Panc1 (cell line): ENCODE measurements at regions not wholly inside any gene's neighbourhood (a gene's known extent, or its start where the extent isn't known, plus 50 kb on each side); places are given as distances from the start of the nearest gene placed in this dataset.

Experiments
- ATAC-seq: fragments of 200-7000 bp; cut with Tn5 transposase; 2 replicates; pipeline ENCODE4 v1.9.1; 2020; ENCODE audit warnings: mild to moderate bottlenecking, moderate library complexity
- BruUV-seq: library from RNA; stranded (reverse); fragments of 400-500 nt; replicated peaks from 2 replicates; lab custom pipeline; 2021; lab: Mats Ljungman, UMichigan
- CTCF ChIA-PET: fragments of 300-600 bp; sonication (Branson Sonifier 250); formaldehyde crosslinking; loops from one replicate; lab custom pipeline; 2022; ENCODE audit warnings: antibody characterized with exemption; lab: Charles Lee
- POLR2A ChIA-PET: fragments of 300-600 bp; sonication (Branson Sonifier 250); formaldehyde crosslinking; loops from one replicate; lab custom pipeline; 2022; ENCODE audit warnings: antibody characterized with exemption; lab: Charles Lee
- DNase-seq: peaks from one replicate; pipeline ENCODE4 v3.0.0-alpha.2; 2010; ENCODE audit warnings: low read depth, low spot score
- H3K27ac ChIP-seq: 2 replicates; pipeline ENCODE4 v1.5.1; 2011; ENCODE audit warnings: mild to moderate bottlenecking, low read length, inconsistent platforms
- H3K27me3 ChIP-seq: fragments of 200-500 bp; sonication (Bioruptor generic); 2 replicates; pipeline ENCODE4 v1.6.0; 2014; ENCODE audit warnings: low read length, inconsistent platforms; ENCODE audit not compliant: control insufficient read depth, insufficient read depth
- H3K36me3 ChIP-seq: fragments of 200-500 bp; sonication (Bioruptor generic); 2 replicates; pipeline ENCODE4 v1.5.1; 2014; ENCODE audit warnings: inconsistent platforms, mild to moderate bottlenecking, low read length, moderate library complexity; ENCODE audit not compliant: control insufficient read depth, insufficient read depth
- H3K4me1 ChIP-seq: 2 replicates; pipeline ENCODE4 v1.5.1; 2011; ENCODE audit warnings: inconsistent platforms, mild to moderate bottlenecking, low read length, moderate library complexity; ENCODE audit not compliant: control insufficient read depth, insufficient read depth
- H3K4me3 ChIP-seq, 2 experiments: 2 replicates each; pipeline ENCODE4 v1.5.1; 2011 to 2012; ENCODE audit warnings: low read depth in 2 of 2, low read length in 2 of 2, mild to moderate bottlenecking in 2 of 2, inconsistent platforms in 1 of 2, moderate library complexity in 1 of 2
- H3K9me3 ChIP-seq: fragments of 200-500 bp; sonication (Bioruptor generic); 2 replicates; pipeline ENCODE4 v1.5.1; 2014; ENCODE audit warnings: low read depth, mild to moderate bottlenecking, inconsistent platforms, low read length, moderate library complexity; ENCODE audit not compliant: control insufficient read depth, insufficient read depth
- CTCF ChIP-seq: fragments of 450-650 bp; IDR thresholded peaks from 2 replicates; pipeline ENCODE4 v1.5.1; 2017; ENCODE audit warnings: mild to moderate bottlenecking
- POLR2AphosphoS5 ChIP-seq: IDR thresholded peaks from 2 replicates; pipeline ENCODE4 v1.6.1; 2012; ENCODE audit warnings: mild to moderate bottlenecking, low read depth, low read length, moderate library complexity
- REST ChIP-seq, 2 experiments: IDR thresholded peaks; 2 replicates each; pipeline ENCODE4 v1.6.1; 2011 to 2012; ENCODE audit warnings: low read depth in 2 of 2, control low read depth in 1 of 2, low read length in 1 of 2, mild to moderate bottlenecking in 1 of 2, moderate library complexity in 1 of 2; ENCODE audit not compliant: insufficient read depth in 1 of 2
- SIN3A ChIP-seq: IDR thresholded peaks from 2 replicates; pipeline ENCODE4 v1.6.1; 2012; ENCODE audit warnings: low read depth, mild to moderate bottlenecking, low read length, moderate library complexity, borderline replicate concordance; ENCODE audit not compliant: insufficient read depth
- TCF7L2 ChIP-seq: IDR thresholded peaks from 2 replicates; pipeline ENCODE4 v1.6.1; 2011; ENCODE audit warnings: mild to moderate bottlenecking, low read depth, low read length, inconsistent platforms
- in situ Hi-C: cut with HindIII; loops from 2 replicates; pipeline ENCODE4 v1.10.0; 2016; ENCODE audit warnings: low sequenced_read_pairs, low pct_unique_long_range_greater_than_20kb
- intact Hi-C: fragments of 100-400 bp; cut with micrococcal nuclease; formaldehyde crosslinking; loops from one replicate; pipeline ENCODE4 v1.10.0; 2022; ENCODE audit not compliant: unreplicated experiment

- in situ Hi-C loops (no loop called here), intact Hi-C loops (no loop called here)
- no peak overlapping the region for H3K27ac ChIP-seq
- H3K4me1 ChIP-seq: no peaks in the 10 kb centered on the region
- no peaks in the 10 kb centered on the region for H3K27me3 ChIP-seq
- no peak overlapping the region for H3K4me3 ChIP-seq
- no peak for TF ChIP-seq TCF7L2
- TF ChIP-seq CTCF: no peak
- TF ChIP-seq POLR2AphosphoS5: no peak
- TF ChIP-seq SIN3A: no peak
- no peak for TF ChIP-seq REST (IDR thresholded peaks at IDR 0.05; ENCODE audit: insufficient read depth in 1 of 2, low read depth in 2 of 2, low read length in 1 of 2)
- H3K36me3 ChIP-seq: no peaks in the 10 kb centered on the region
- DNase-seq (no peak), ATAC-seq (no peak)
- no peaks in the 10 kb centered on the region for H3K9me3 ChIP-seq
- BruUV-seq: no TSS peak
- ChIA-PET CTCF (no interaction called here), POLR2A (no interaction called here)
Observed at GRCh38 chr2:16314001-16314400, 351.6 kb downstream of the CYRIA start.

- H3K4me1 ChIP-seq: no peaks in the 10 kb centered on the region
- ATAC-seq: no peak
- in situ Hi-C loops: no loop called here
- no peak overlapping the region for H3K4me3 ChIP-seq
- no peak overlapping the region for H3K27ac ChIP-seq
- BruUV-seq: no TSS peak
- ChIA-PET CTCF (no interaction called here), POLR2A (no interaction called here)
- H3K27me3 ChIP-seq: no peaks in the 10 kb centered on the region
- H3K36me3 ChIP-seq: no peaks in the 10 kb centered on the region
- TF ChIP-seq CTCF (no peak), POLR2AphosphoS5 (no peak), SIN3A (no peak), TCF7L2 (no peak), REST (IDR thresholded peaks at IDR 0.05; ENCODE audit: insufficient read depth in 1 of 2, low read depth in 2 of 2, low read length in 1 of 2) (no peak)
- no peaks in the 10 kb centered on the region for H3K9me3 ChIP-seq
- intact Hi-C loops: no loop called here
- DNase-seq: no peak
Observed at GRCh38 chr2:16313235-16313975, 352.2 kb downstream of the CYRIA start.
